ENCODE measurements at regions not wholly inside any gene's neighbourhood (a gene's known extent, or its start where the extent isn't known, plus 50 kb on each side); places are given as distances from the start of the nearest gene placed in this dataset.

DNA sequence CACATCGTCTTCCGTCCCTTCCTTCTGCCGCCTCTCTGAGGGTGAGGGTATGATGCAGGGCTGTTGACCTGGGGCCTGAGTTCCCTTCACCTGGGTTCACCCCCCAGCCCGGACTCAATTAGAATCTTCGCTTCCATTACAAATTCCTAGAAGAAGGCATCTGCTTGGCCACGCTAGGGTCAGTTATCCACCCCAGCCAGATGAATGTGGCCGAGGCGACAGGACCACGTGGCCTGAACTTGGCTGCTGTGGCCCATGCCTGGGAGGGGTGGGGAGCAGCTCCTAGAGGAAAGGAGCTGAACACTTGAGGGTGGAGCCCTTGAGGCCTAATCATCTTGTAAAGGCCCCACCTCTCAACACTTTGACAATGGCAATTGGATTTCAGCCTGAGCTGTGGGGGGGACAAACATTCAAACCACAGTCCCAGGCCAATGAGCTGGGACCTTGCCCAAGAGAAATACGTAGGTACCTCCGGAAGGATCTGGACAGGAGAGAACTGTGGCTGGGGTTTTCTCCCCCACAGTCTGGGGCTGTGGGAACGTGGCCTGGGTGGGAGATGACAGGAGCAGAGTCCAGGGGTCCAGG, 90.6 kb upstream of the ADAMTS2 start:
- TF ChIP-seq, protein P1, sequence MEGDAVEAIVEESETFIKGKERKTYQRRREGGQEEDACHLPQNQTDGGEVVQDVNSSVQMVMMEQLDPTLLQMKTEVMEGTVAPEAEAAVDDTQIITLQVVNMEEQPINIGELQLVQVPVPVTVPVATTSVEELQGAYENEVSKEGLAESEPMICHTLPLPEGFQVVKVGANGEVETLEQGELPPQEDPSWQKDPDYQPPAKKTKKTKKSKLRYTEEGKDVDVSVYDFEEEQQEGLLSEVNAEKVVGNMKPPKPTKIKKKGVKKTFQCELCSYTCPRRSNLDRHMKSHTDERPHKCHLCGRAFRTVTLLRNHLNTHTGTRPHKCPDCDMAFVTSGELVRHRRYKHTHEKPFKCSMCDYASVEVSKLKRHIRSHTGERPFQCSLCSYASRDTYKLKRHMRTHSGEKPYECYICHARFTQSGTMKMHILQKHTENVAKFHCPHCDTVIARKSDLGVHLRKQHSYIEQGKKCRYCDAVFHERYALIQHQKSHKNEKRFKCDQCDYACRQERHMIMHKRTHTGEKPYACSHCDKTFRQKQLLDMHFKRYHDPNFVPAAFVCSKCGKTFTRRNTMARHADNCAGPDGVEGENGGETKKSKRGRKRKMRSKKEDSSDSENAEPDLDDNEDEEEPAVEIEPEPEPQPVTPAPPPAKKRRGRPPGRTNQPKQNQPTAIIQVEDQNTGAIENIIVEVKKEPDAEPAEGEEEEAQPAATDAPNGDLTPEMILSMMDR (IDR thresholded peaks at IDR 0.05): no peak
- no peak for TF ChIP-seq POLR2A (IDR thresholded peaks at IDR 0.05)
